ENCODE measurements at regions not wholly inside any gene's neighbourhood (a gene's known extent, or its start where the extent isn't known, plus 50 kb on each side); places are given as distances from the start of the nearest gene placed in this dataset.

DNA sequence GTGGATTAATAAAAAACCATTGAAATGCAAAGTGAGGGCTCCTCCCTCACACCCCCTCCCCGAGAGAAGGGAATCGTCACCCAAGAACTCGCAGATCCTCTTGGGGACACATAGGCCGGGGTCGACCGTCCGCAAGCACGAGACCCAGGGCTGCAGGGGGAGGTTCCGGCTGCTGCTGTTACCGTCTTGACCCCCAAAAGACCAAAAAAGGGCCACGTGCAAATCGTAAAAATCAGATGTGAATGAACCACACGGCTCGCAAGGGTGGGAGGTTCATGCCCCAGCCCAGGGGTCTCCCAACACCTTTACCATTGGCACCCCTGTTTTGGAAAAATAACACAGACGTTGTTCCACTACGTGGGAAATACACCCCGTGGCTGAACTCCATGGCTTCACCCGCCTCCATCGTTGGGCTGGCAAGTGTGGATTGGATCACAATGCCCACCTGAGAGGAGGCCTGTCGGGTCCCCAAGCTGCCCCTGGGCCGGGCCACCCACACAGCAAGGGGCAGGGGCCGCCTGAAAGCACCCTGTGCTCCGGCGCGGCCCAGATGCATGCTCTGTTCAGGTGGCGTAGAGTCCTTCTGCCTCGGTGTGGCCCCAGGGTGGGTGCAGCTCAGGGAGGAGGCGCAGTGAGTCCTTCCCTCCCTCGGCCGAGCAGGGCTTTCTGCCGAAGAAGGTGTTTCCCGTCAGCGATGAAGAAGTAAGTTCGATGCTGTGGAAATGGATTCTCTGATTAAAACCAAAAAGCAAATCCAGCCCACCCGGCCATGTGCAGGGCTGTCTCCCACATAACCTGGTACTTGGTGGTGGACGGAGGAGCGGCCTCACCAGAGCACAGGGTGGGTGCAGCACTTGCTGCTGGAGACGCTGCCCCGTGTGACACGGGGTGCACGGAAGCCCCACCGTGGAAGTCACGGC, 85.0 kb downstream of the YTHDF1 start:
- TF ChIP-seq, protein P1, sequence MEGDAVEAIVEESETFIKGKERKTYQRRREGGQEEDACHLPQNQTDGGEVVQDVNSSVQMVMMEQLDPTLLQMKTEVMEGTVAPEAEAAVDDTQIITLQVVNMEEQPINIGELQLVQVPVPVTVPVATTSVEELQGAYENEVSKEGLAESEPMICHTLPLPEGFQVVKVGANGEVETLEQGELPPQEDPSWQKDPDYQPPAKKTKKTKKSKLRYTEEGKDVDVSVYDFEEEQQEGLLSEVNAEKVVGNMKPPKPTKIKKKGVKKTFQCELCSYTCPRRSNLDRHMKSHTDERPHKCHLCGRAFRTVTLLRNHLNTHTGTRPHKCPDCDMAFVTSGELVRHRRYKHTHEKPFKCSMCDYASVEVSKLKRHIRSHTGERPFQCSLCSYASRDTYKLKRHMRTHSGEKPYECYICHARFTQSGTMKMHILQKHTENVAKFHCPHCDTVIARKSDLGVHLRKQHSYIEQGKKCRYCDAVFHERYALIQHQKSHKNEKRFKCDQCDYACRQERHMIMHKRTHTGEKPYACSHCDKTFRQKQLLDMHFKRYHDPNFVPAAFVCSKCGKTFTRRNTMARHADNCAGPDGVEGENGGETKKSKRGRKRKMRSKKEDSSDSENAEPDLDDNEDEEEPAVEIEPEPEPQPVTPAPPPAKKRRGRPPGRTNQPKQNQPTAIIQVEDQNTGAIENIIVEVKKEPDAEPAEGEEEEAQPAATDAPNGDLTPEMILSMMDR (conservative IDR thresholded peaks at IDR 0.05): no peak
- no peak for TF ChIP-seq ZFX (IDR thresholded peaks at IDR 0.05)
- no peak overlapping the region for H3K27ac ChIP-seq

DNA sequence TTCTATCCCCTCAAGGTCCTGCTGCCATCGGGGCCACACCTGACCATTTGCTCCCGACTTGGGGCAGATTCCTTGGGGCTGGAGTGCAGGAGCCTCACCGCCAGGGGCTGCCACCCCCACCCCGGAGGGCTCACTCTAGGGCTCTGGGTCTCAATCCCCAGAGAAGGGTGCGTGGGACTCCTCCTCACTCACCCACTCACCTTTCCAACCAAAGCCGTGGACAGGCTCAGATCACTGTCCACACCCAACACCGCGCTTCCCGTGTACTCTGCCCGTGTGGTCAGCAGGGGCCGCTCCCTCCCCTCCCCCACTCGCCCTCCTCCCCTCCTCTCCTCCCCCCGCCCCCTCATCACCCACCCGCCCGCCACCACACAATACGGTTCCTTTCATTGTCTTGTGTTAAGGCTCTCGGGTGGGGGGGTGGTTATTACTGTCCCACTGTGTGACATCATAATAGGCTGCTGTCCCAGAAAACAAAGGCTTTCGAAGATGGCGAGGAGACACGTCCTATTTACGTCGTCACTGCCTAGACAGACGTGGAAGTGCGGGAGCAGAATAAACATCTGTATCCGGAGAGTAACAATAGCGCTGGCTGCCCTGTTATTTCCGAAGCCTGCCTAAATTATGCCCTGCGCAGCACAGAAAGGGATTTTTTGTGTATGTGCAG, 85.8 kb downstream of the YTHDF1 start:
- TF ChIP-seq, protein P1 (conservative IDR thresholded peaks at IDR 0.05): no peak
- TF ChIP-seq ZFX (IDR thresholded peaks at IDR 0.05): no peak

DNA sequence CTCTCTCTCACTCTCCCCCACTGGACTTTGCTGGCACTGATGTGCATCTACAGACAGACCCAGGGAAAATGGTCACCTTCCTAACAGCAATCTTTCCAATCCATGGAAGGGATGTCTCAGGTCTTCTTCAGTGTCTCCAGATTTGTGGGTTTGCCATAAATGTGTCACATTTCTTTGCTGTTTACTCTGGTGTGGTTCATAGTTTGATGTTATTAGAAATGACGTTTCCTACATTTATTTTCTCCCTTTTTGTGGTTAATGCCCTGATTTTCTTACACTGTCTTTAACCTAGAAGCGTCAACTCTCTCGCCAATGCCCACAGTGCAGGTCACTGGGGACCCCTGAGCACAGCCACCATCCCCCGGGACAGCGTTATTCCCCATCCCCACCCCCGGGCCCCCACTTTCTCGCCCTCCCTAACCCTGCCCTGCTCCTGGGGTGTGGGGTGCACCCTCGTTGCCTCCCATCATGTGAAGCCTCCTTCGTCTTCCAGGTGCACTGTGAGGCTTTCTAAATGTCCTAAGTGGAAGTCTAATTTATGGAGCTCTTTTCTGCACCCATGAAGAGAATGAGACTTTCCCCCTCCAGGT, 86.5 kb downstream of the YTHDF1 start:
- no peak for TF ChIP-seq ZFX (IDR thresholded peaks at IDR 0.05)
- TF ChIP-seq, protein P1 (conservative IDR thresholded peaks at IDR 0.05): no peak
- H3K27ac ChIP-seq: no peak overlapping the region

More for the DNA sequence above, 85.8 kb downstream of the YTHDF1 start:
- no peak overlapping the region for H3K27ac ChIP-seq

DNA sequence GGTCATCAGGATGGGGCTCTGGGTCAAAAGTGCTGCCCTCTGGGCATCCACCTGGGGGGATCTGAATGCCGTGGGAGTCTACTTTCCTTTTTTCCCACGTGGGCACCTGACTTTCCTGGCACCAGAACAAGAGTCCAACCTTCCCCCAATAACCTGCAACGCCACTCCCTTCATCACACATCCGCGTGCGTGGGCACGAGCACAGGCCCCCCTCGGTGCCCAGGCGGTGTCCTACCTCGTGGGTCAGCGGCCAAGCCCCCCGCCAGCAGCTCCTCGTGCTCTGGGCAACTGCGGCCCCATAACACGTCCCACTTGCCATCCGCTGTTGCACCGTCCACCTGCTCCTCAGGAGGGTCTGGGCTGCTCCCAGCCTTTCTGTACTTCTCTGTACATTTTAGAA, 87.0 kb downstream of the YTHDF1 start:
- H3K27ac ChIP-seq: no peak overlapping the region
- no peak for TF ChIP-seq ZFX (IDR thresholded peaks at IDR 0.05)
- TF ChIP-seq, protein P1 (conservative IDR thresholded peaks at IDR 0.05): no peak

DNA sequence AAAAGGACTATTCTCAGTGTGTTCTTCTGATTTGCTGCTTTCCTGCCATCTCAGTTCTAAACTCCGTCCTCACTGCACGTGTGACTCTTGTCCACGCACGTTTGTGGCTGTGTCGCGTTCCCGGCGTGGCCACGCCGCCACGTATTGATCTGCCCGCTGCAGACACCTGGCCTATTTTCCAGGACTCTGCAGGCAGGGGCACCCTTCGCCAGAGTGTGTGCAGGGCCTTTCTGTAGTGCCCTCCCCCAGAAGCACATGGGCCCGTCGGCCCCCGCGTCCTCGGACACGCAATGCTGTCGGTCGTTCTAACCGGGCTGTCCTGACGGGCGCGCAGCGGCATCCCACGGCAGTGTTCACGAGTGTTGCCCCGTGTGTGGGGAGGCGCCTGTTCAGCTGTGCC, 87.6 kb downstream of the YTHDF1 start:
- TF ChIP-seq, protein P1 (conservative IDR thresholded peaks at IDR 0.05): no peak
- no peak for TF ChIP-seq ZFX (IDR thresholded peaks at IDR 0.05)
- H3K27ac ChIP-seq: no peak overlapping the region

DNA sequence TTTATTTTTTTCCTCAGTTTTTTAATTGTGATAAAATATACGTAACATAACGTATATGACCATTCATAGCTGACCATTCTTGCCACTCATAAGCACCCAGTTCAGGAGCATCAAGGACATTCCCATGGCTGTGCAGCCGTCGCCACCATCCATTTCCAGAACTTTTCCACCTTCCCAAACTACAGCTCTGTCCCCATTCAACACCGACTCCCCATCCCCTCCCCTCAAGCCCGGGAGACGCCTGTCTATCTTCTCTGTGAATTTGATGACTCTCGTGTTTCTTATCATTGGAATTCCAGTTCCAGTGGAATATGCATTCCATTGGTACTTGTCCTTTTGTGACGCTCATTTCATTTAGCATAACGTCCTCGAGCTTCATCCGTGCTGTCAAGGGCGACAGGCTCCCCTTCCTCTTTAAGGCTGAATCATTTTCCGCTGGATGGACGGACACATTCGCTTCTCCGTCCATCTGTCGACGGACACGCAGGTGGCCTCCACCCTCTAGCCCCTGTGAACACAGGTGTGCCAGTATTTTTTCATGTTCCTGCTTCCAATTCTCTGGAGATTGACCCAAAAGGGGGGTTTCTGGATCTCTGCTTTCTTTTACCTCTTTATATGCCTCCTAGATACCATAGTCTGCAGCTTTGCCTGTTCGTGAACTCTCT, 88.1 kb downstream of the YTHDF1 start:
- TF ChIP-seq, protein P1 (conservative IDR thresholded peaks at IDR 0.05): no peak
- TF ChIP-seq ZFX (IDR thresholded peaks at IDR 0.05): no peak

More for the DNA sequence above, 88.1 kb downstream of the YTHDF1 start:
- H3K27ac ChIP-seq: no peak overlapping the region

All from C4-2B (cell line).